ENCODE measurements at regions not wholly inside any gene's neighbourhood (a gene's known extent, or its start where the extent isn't known, plus 50 kb on each side); places are given as distances from the start of the nearest gene placed in this dataset.

GRCh38 chr17:33381201-33381600 is 88.1 kb upstream of the ASIC2 start:
- no peak overlapping the region for H2AFZ ChIP-seq (ENCODE audit: low read depth, low read length)
- no peak overlapping the region for H3K9ac ChIP-seq (replicated peaks; ENCODE audit: extremely low read depth, insufficient read depth, low read length)
- ChIA-PET CTCF (no interaction called here), POLR2A (no interaction called here)
- H3K36me3 ChIP-seq (ENCODE audit: control insufficient read depth in 2 of 2, extremely low read depth in 1 of 2, insufficient read depth in 2 of 2, low read length in 2 of 2): no peaks in the 10 kb centered on the region
- H3K4me1 ChIP-seq (ENCODE audit: control insufficient read depth, extremely low read depth, insufficient read depth, low read length): no peaks in the 10 kb centered on the region
- H3K9me1 ChIP-seq (replicated peaks; ENCODE audit: control insufficient read depth, extremely low read depth, insufficient read depth, low read length): no peaks in the 10 kb centered on the region
- DNase-seq (ENCODE audit: low read depth, low spot score): no peak
- no peaks in the 10 kb centered on the region for H3K9me3 ChIP-seq (replicated peaks; ENCODE audit: control insufficient read depth, insufficient read depth, low read length)
- H3K4me2 ChIP-seq (ENCODE audit: insufficient read depth, low read length): no peak overlapping the region
- no peak overlapping the region for H3K27ac ChIP-seq (ENCODE audit: insufficient read depth, low read depth, low read length)
- intact Hi-C loops (cut with micrococcal nuclease): no loop called here
- no peak for FAIRE-seq
- dilution Hi-C loops (cut with MboI; ENCODE audit: extremely low pct_ligation_motif_present, low sequenced_read_pairs): no loop called here
- no peaks in the 10 kb centered on the region for H3K27me3 ChIP-seq (ENCODE audit: control insufficient read depth in 2 of 2, insufficient read depth in 2 of 2, low read length in 2 of 2)
- no peaks in the 10 kb centered on the region for H4K20me1 ChIP-seq (replicated peaks; ENCODE audit: control insufficient read depth, extremely low read depth, insufficient read depth, low read length)
- H3K4me3 ChIP-seq (replicated peaks in 1 of 3; ENCODE audit: insufficient read depth in 1 of 3, low read depth in 1 of 3, low read length in 3 of 3): no peak overlapping the region
- no peaks in the 10 kb centered on the region for H3K79me2 ChIP-seq (ENCODE audit: control insufficient read depth, insufficient read depth, low read length)
- no peak for TF ChIP-seq FOS (IDR thresholded peaks at IDR 0.05; ENCODE audit: borderline replicate concordance, insufficient read depth, low read length)
- TF ChIP-seq EZH2 (IDR thresholded peaks at IDR 0.05; ENCODE audit: borderline replicate concordance, low read depth, low read length, severe bottlenecking): no peak
- TF ChIP-seq MYC (IDR thresholded peaks at IDR 0.05; ENCODE audit: low read depth, low read length): no peak
- TF ChIP-seq POLR2A (IDR thresholded peaks at IDR 0.05; ENCODE audit: low read depth, low read length): no peak
- no peak for TF ChIP-seq JUN (IDR thresholded peaks at IDR 0.05; ENCODE audit: borderline replicate concordance, insufficient read depth, insufficient read length, low read depth)
- TF ChIP-seq POLR2AphosphoS5 (IDR thresholded peaks at IDR 0.05; ENCODE audit: insufficient read depth, low read depth, low read length): no peak
- TF ChIP-seq, protein P1, sequence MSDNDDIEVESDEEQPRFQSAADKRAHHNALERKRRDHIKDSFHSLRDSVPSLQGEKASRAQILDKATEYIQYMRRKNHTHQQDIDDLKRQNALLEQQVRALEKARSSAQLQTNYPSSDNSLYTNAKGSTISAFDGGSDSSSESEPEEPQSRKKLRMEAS (IDR thresholded peaks at IDR 0.05; ENCODE audit: insufficient read depth, insufficient read length): no peak
- no peak for TF ChIP-seq CTCF (IDR thresholded peaks at IDR 0.05; ENCODE audit: extremely low read depth in 1 of 2, insufficient read depth in 1 of 2, low read depth in 1 of 2, low read length in 2 of 2)
- no peak for TF ChIP-seq GATA2 (IDR thresholded peaks at IDR 0.05; ENCODE audit: insufficient read depth, insufficient read length, low read depth, low read length)
- BruUV-seq (replicated peaks): no TSS peak

Data from endothelial cell of umbilical vein (primary cell).